ENCODE measurements at regions not wholly inside any gene's neighbourhood (a gene's known extent, or its start where the extent isn't known, plus 50 kb on each side); places are given as distances from the start of the nearest gene placed in this dataset.

GRCh38 chr2:123043458-123043857, 981.6 kb upstream of the CNTNAP5 start:
- TF ChIP-seq POLR2AphosphoS5 (IDR thresholded peaks at IDR 0.05; ENCODE audit: low read depth), result no peak
- TF ChIP-seq, protein P1, sequence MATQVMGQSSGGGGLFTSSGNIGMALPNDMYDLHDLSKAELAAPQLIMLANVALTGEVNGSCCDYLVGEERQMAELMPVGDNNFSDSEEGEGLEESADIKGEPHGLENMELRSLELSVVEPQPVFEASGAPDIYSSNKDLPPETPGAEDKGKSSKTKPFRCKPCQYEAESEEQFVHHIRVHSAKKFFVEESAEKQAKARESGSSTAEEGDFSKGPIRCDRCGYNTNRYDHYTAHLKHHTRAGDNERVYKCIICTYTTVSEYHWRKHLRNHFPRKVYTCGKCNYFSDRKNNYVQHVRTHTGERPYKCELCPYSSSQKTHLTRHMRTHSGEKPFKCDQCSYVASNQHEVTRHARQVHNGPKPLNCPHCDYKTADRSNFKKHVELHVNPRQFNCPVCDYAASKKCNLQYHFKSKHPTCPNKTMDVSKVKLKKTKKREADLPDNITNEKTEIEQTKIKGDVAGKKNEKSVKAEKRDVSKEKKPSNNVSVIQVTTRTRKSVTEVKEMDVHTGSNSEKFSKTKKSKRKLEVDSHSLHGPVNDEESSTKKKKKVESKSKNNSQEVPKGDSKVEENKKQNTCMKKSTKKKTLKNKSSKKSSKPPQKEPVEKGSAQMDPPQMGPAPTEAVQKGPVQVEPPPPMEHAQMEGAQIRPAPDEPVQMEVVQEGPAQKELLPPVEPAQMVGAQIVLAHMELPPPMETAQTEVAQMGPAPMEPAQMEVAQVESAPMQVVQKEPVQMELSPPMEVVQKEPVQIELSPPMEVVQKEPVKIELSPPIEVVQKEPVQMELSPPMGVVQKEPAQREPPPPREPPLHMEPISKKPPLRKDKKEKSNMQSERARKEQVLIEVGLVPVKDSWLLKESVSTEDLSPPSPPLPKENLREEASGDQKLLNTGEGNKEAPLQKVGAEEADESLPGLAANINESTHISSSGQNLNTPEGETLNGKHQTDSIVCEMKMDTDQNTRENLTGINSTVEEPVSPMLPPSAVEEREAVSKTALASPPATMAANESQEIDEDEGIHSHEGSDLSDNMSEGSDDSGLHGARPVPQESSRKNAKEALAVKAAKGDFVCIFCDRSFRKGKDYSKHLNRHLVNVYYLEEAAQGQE (IDR thresholded peaks at IDR 0.05; ENCODE audit: insufficient replicate concordance, low read depth), result no peak
- TF ChIP-seq, protein P2, sequence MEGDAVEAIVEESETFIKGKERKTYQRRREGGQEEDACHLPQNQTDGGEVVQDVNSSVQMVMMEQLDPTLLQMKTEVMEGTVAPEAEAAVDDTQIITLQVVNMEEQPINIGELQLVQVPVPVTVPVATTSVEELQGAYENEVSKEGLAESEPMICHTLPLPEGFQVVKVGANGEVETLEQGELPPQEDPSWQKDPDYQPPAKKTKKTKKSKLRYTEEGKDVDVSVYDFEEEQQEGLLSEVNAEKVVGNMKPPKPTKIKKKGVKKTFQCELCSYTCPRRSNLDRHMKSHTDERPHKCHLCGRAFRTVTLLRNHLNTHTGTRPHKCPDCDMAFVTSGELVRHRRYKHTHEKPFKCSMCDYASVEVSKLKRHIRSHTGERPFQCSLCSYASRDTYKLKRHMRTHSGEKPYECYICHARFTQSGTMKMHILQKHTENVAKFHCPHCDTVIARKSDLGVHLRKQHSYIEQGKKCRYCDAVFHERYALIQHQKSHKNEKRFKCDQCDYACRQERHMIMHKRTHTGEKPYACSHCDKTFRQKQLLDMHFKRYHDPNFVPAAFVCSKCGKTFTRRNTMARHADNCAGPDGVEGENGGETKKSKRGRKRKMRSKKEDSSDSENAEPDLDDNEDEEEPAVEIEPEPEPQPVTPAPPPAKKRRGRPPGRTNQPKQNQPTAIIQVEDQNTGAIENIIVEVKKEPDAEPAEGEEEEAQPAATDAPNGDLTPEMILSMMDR (IDR thresholded peaks at IDR 0.05; ENCODE audit: insufficient read depth, low read length), result no peak

All from HL-60 (cell line).